Hepatocyte (in vitro differentiated cells): ENCODE measurements at regions not wholly inside any gene's neighbourhood (a gene's known extent, or its start where the extent isn't known, plus 50 kb on each side); places are given as distances from the start of the nearest gene placed in this dataset.
"Not testable (repeated sequence)": the region's sequence is repeated elsewhere in the genome, so short reads cannot be mapped to it uniquely, and the experiment has no call there.

Experiments
- CTCF ChIP-seq: fragments of 200-600 bp; sonication (generic); IDR thresholded peaks from 2 replicates; pipeline ENCODE4 v1.5.1; 2016; ENCODE audit warnings: antibody characterized with exemption, mild to moderate bottlenecking; ENCODE audit not compliant: poor library complexity
- EZH2phosphoT487 ChIP-seq: fragments of 200-600 bp; sonication (generic); IDR thresholded peaks from one replicate; pipeline ENCODE4 v1.6.1; 2018; ENCODE audit warnings: antibody characterized with exemption, mild to moderate bottlenecking, low read depth, moderate library complexity; ENCODE audit not compliant: unreplicated experiment, severe bottlenecking

GRCh38 chr2:31803481-31804153 lies 207.2 kb downstream of the MEMO1 start:
- TF ChIP-seq CTCF, EZH2phosphoT487: not testable (repeated sequence)
